Omental fat pad (tissue), 3 donors: ENCODE measurements at regions not wholly inside any gene's neighbourhood (a gene's known extent, or its start where the extent isn't known, plus 50 kb on each side); places are given as distances from the start of the nearest gene placed in this dataset.

Experiments used
- ATAC-seq: fragments of 150-250 bp; one replicate; pipeline ENCODE4 v1.9.1; 2016; ENCODE audit warnings: mild to moderate bottlenecking, moderate library complexity; ENCODE audit not compliant: low FRiP score
- DNase-seq: peaks from one replicate; pipeline ENCODE4 v3.0.0-alpha.2; 2019; ENCODE audit warnings: low spot score
- TF ChIP-seq, protein P1 (sequence below), 3 donors: fragments of 450-650 bp; IDR thresholded peaks; one replicate each; pipeline ENCODE4 v1.5.1; 2016 to 2017; ENCODE audit warnings: antibody characterized with exemption in 3 of 3, mild to moderate bottlenecking in 3 of 3, moderate library complexity in 2 of 3

DNA sequence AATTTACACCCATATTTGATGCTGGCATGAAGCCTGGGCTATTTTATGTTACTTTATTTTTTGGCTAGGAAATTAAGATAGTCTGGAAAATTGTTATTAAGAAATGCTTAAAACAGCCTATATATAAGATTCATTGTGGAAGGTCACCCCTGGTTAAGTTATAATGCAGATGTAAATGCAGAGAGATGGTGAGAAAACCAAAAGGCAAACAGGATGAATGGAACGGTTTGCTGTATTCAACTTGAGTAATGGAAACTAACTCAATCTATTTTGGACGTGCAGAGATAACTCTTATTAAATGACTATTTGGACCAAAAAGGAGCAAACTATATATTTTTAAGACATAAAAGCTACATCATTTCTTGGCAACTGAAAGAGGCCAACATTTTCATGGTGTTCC is 446.3 kb upstream of the FRG1 start:
- ATAC-seq = no peak
- TF ChIP-seq, protein P1, sequence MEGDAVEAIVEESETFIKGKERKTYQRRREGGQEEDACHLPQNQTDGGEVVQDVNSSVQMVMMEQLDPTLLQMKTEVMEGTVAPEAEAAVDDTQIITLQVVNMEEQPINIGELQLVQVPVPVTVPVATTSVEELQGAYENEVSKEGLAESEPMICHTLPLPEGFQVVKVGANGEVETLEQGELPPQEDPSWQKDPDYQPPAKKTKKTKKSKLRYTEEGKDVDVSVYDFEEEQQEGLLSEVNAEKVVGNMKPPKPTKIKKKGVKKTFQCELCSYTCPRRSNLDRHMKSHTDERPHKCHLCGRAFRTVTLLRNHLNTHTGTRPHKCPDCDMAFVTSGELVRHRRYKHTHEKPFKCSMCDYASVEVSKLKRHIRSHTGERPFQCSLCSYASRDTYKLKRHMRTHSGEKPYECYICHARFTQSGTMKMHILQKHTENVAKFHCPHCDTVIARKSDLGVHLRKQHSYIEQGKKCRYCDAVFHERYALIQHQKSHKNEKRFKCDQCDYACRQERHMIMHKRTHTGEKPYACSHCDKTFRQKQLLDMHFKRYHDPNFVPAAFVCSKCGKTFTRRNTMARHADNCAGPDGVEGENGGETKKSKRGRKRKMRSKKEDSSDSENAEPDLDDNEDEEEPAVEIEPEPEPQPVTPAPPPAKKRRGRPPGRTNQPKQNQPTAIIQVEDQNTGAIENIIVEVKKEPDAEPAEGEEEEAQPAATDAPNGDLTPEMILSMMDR (IDR thresholded peaks at IDR 0.05) = no peak
- DNase-seq = no peak

DNA sequence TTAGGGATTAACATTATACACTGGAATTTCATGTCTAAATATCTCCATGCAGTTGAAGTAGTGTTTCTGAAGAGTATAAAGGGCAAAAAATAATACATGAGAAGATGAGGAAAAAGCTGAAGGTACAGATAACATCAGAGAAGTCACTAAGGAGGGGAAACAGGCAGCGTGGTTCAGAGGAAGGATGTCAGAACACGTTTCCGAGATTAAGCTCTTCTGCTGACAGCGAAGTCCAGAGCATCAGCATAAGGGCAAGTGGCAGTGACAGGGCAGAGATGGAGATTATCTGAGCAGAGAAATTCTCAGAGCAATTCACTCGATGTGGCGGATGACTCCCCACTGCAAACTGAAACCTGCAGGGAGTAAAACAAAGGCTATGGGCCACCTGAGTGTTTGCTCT is 443.2 kb upstream of the FRG1 start:
- DNase-seq (no peak), ATAC-seq (no peak)
- TF ChIP-seq, protein P1 (IDR thresholded peaks at IDR 0.05) = no peak

DNA sequence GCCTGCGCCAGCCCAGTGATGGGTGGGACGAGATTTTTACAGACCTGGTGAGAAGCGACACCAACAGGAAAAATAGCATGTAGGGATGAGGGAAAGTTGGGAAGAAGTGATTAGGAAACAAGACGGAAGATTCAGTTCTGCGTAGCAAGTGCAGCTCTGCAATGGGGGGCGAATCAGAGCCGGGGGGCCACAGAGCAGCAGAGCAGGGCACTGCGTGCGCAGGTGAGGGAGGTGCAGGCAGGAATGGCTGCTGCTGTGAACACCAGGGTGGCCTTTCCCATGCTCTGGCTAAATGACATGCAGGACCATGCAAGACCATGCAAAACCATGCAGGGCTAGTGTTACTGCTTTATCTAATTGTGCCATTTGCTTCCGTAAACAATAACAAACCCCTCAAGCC is 442.7 kb upstream of the FRG1 start:
- TF ChIP-seq, protein P1 (IDR thresholded peaks at IDR 0.05) = no peak
- no peak for DNase-seq
- no peak for ATAC-seq

DNA sequence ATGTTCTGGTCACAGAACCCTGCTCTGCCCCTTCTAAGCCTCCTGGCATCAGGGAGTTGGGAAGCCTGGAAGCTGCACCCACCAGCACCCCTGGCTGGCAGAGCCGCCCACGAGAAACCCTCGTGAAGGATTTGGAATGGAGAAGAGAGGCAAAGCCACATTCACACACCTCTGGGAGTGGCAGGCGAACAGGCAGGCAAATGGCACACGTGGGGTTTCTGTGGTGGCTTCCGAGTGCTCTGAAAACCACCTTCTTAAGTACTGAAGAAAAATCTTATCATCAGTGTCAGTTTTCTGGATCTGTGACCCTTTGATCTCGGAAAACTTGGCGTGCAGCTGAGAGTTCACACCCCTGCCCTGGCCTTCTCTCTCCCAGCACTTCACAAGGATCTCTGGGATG is 442.2 kb upstream of the FRG1 start:
- ATAC-seq = no peak
- TF ChIP-seq, protein P1 (IDR thresholded peaks at IDR 0.05) = no peak
- no peak for DNase-seq

DNA sequence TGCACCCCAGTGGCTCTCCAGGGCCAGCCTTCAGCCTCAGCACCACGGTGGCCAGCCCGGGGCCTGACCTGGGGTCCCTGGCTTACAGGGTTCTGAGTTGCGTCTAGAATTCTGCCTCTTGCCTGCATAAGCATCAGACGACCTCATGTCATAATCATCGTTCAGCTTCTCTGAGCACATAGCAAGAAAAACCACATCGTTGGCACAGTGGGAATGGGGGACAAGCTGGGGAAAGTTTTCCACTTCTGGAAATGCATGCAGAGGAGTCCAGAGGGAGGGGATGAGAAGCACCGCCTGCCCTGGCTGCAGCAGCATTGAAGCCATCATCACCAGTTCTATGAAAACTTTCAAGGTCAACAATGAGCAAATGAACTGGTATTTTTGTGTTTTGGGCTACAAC is 441.0 kb upstream of the FRG1 start:
- TF ChIP-seq, protein P1 (IDR thresholded peaks at IDR 0.05) = no peak
- no peak for ATAC-seq

DNA sequence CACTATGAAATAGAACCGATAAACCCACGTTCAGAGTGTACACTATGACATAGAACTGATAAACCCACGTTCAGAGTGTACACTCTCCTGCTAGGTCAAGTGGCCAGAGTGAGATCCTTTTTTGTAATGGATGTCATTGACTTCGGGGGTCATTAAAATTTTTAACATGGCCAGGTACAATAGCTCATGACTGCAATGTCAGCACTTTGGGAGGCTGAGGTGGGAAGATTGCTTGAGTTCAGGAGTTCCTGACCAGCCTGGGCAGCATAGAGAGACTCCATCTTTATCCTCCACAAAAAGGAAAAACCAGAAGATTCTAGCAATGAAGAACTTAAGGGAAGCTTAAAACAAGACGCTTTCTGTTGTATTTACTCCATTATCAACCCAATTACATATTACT is 439.7 kb upstream of the FRG1 start:
- TF ChIP-seq, protein P1 (IDR thresholded peaks at IDR 0.05) = no peak
- DNase-seq (no peak), ATAC-seq (no peak)

More for the DNA sequence above, 441.0 kb upstream of the FRG1 start:
- no peak for DNase-seq

DNA sequence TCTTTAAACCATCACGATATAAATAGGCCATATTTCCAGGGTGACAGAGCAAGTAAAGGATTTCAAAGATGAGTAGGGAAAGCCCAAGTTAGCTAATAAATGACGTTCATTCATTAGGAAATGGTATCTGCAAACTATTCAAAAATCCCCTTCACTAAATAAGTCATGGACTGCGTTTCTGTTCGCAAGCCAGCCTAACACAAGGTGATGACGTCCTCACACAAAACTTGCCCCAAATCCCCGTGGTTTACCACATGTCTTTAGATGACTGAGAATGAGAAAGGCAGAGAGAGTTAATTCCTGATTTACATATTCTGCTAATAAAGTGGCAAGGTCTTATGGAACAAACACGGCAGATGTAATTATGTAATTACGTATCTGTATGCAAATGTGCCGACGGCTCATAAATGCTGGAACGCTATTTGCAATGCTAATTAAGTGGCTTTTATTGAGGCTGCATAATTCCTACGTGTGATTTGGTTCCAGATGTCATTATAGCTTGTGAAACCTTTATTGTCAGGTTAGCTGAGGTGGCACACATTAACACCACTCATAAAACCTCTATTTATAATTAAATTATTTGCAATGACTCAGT is 437.7 kb upstream of the FRG1 start:
- ATAC-seq (no peak), DNase-seq (no peak)
- TF ChIP-seq, protein P1 (IDR thresholded peaks at IDR 0.05) = no peak
